ENCODE measurements at regions not wholly inside any gene's neighbourhood (a gene's known extent, or its start where the extent isn't known, plus 50 kb on each side); places are given as distances from the start of the nearest gene placed in this dataset.

DNA sequence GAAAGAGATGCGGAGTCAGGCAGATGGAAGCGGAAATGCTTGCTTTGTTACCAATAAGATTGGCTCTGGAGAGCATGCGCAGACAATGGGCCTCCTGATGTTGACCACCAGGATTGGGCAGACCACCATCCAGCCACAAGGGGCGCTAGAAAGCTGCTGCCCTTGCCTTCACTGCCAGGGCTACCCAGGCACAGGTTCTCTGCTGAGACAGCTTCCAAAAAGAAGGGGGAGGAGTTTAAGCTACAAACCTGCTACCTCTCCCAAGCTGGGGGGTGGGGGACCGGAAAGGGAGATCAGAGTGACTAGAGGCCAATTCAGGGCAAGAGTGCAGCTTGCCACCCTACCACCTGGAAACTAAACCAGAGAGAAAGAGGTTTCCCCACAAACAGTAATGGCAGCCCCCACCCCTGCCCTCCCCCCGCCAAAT lies 369.7 kb downstream of the RRAGC start:
- no peaks in the 10 kb centered on the region for H3K9me3 ChIP-seq (ENCODE audit: control insufficient read depth, low read depth, low read length)

More for the DNA sequence above, 369.7 kb downstream of the RRAGC start:
- WGBS (ENCODE audit: extremely low coverage, insufficient read length, low lambda C conversion rate): no CpG with 5 or more reads among the region's 6 CpGs
- no peak overlapping the region for H3K27ac ChIP-seq (ENCODE audit: insufficient read length, low read depth, low read length)
- no peak overlapping the region for H2BK120ac ChIP-seq (ENCODE audit: low read depth, low read length, poor library complexity, severe bottlenecking)
- H3K14ac ChIP-seq (ENCODE audit: insufficient read depth, low read length): no peak overlapping the region
- no peaks in the 10 kb centered on the region for H4K20me1 ChIP-seq (ENCODE audit: control insufficient read depth, insufficient read depth, insufficient read length)
- Mint-ChIP-seq H3K9me3 (peaks cover 0 to 4% of the 10 kb centered on the region in 2 experiments; a peak in 3 of 5 replicates), H3K36me3 (ENCODE audit: insufficient read depth in 1 of 3, low read depth in 3 of 3) (peaks cover 0 to 7% (median 2%) of the 10 kb centered on the region in 3 experiments; a peak in 2 of 7 replicates), H3K4me1 (peaks cover 41 to 43% of the 10 kb centered on the region in 2 experiments), H3K27me3 (ENCODE audit: low read depth) (peaks cover 2% of the 10 kb centered on the region; the same call in 1 of the 2 replicates), H3K27ac (peak overlapping the region in 1 of 3 experiments; percentile 77; a peak in 2 of 7 replicates), H3K4me3 (peak overlapping the region in 1 of 2 experiments; percentile 3; a peak in 1 of 5 replicates)
- H2BK12ac ChIP-seq (ENCODE audit: insufficient read length, low read depth, low read length): no peak overlapping the region
- H2AFZ ChIP-seq (ENCODE audit: low read length): no peak overlapping the region
- H3K27me3 ChIP-seq (ENCODE audit: insufficient read depth, low read length): 0 out of 2 replicates have a peak, but pooled peaks cover 2% of the 10 kb centered on the region
- H4K8ac ChIP-seq (replicated peaks; ENCODE audit: insufficient read length, low read depth, low read length): no peak overlapping the region
- H3K4me1 ChIP-seq (ENCODE audit: insufficient read depth, low read length): peaks cover 8% of the 10 kb centered on the region; the same call in 1 of the 2 replicates
- H2BK20ac ChIP-seq (ENCODE audit: low read depth, low read length, poor library complexity, severe bottlenecking): no peak overlapping the region
- H3K9ac ChIP-seq (ENCODE audit: extremely low read depth, insufficient read length, low read length): no peak overlapping the region
- no peak overlapping the region for H3K56ac ChIP-seq (ENCODE audit: insufficient read length, low read depth, low read length)
- no peak overlapping the region for H3K18ac ChIP-seq (ENCODE audit: insufficient read length, low read depth, low read length)
- no peak overlapping the region for H4K91ac ChIP-seq (ENCODE audit: insufficient read length, low read depth, low read length)
- no peak overlapping the region for H2AK5ac ChIP-seq (ENCODE audit: insufficient read length, low read length)
- no peak overlapping the region for H3K23ac ChIP-seq (ENCODE audit: insufficient read length, low read depth, low read length)
- no peak overlapping the region for H3K4ac ChIP-seq (ENCODE audit: low read depth, low read length)
- H2BK15ac ChIP-seq (ENCODE audit: low read depth, low read length): no peak overlapping the region
- H2BK5ac ChIP-seq (ENCODE audit: insufficient read length, low read length): no peak overlapping the region
- H3K79me2 ChIP-seq (ENCODE audit: insufficient read depth, low read length): no peaks in the 10 kb centered on the region
- DNase-seq: peak; percentile 98
- no peak overlapping the region for H3T11ph ChIP-seq (ENCODE audit: low read length)
- H3K23me2 ChIP-seq (ENCODE audit: insufficient read length, low read depth, low read length, poor library complexity, severe bottlenecking): no peaks in the 10 kb centered on the region
- TF ChIP-seq, protein P1, sequence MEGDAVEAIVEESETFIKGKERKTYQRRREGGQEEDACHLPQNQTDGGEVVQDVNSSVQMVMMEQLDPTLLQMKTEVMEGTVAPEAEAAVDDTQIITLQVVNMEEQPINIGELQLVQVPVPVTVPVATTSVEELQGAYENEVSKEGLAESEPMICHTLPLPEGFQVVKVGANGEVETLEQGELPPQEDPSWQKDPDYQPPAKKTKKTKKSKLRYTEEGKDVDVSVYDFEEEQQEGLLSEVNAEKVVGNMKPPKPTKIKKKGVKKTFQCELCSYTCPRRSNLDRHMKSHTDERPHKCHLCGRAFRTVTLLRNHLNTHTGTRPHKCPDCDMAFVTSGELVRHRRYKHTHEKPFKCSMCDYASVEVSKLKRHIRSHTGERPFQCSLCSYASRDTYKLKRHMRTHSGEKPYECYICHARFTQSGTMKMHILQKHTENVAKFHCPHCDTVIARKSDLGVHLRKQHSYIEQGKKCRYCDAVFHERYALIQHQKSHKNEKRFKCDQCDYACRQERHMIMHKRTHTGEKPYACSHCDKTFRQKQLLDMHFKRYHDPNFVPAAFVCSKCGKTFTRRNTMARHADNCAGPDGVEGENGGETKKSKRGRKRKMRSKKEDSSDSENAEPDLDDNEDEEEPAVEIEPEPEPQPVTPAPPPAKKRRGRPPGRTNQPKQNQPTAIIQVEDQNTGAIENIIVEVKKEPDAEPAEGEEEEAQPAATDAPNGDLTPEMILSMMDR (conservative IDR thresholded peaks at IDR 0.05): peak; percentile 98
- H3K79me1 ChIP-seq (ENCODE audit: insufficient read depth, low read depth, low read length, poor library complexity, severe bottlenecking): no peaks in the 10 kb centered on the region
- H4K5ac ChIP-seq (ENCODE audit: insufficient read length, low read depth, low read length): no peak overlapping the region
- no peak overlapping the region for H3K4me2 ChIP-seq (ENCODE audit: insufficient read depth, insufficient read length, low read length)

Measured in H9 (cell line).